ENCODE measurements at regions not wholly inside any gene's neighbourhood (a gene's known extent, or its start where the extent isn't known, plus 50 kb on each side); places are given as distances from the start of the nearest gene placed in this dataset.

- Histone ChIP-seq H3K9me3 (replicated peaks in 1 of 2; ENCODE audit: control insufficient read depth in 2 of 2, insufficient read depth in 1 of 2, low read depth in 1 of 2, low read length in 2 of 2) (no peaks in the 10 kb centered on the region), H2AFZ (ENCODE audit: low read length) (no peak overlapping the region), H3K27me3 (ENCODE audit: control insufficient read depth in 3 of 3, insufficient read depth in 3 of 3, low read depth in 1 of 3, low read length in 3 of 3) (peaks cover 0 to 3% (median 0%) of the 10 kb centered on the region in 3 experiments), H3K4me1 (ENCODE audit: control insufficient read depth in 2 of 2, insufficient read depth in 1 of 2, low read depth in 1 of 2, low read length in 2 of 2) (no peaks in the 10 kb centered on the region), H3K4me3 (ENCODE audit: low read length in 2 of 2) (no peak overlapping the region), H2BK5ac (ENCODE audit: low read length) (no peak overlapping the region), H3K23ac (ENCODE audit: low read depth, low read length, poor library complexity) (no peak overlapping the region), H3K79me1 (ENCODE audit: low read depth, low read length) (no peaks in the 10 kb centered on the region), H2BK12ac (ENCODE audit: low read length) (no peak overlapping the region), H2AK5ac (ENCODE audit: low read depth, low read length) (no peak overlapping the region), H3K18ac (ENCODE audit: low read length) (no peak overlapping the region), H2BK15ac (ENCODE audit: low read length) (no peak overlapping the region), H2BK120ac (ENCODE audit: low read depth, low read length) (no peak overlapping the region), H4K91ac (ENCODE audit: low read depth, low read length, poor library complexity) (no peak overlapping the region), H4K8ac (ENCODE audit: low read depth, low read length) (no peak overlapping the region), H3K4me2 (ENCODE audit: insufficient read depth, low read length, poor library complexity, severe bottlenecking) (no peak overlapping the region), H3K14ac (ENCODE audit: low read length) (no peak overlapping the region), H3K4ac (ENCODE audit: low read length) (no peak overlapping the region), H3K36me3 (replicated peaks in 1 of 2; ENCODE audit: control insufficient read depth in 2 of 2, insufficient read depth in 2 of 2, low read length in 2 of 2) (no peaks in the 10 kb centered on the region), H3K27ac (replicated peaks; ENCODE audit: low read length) (no peak overlapping the region), H3K9ac (ENCODE audit: low read depth, low read length, poor library complexity) (no peak overlapping the region)
- DNase-seq (ENCODE audit: low spot score): no peak
- no CpG with 5 or more reads among the region's 2 CpGs for WGBS, 2 donors (ENCODE audit: extremely low coverage in 2 of 2, insufficient read length in 2 of 2, insufficient replicate concordance in 1 of 2)
Observed at GRCh38 chr9:89807682-89808075, 202.9 kb downstream of the GADD45G start.

- H3K4me1 ChIP-seq (ENCODE audit: control insufficient read depth in 2 of 2, insufficient read depth in 1 of 2, low read depth in 1 of 2, low read length in 2 of 2): no peaks in the 10 kb centered on the region
- no peak overlapping the region for H4K8ac ChIP-seq (ENCODE audit: low read depth, low read length)
- H3K4ac ChIP-seq (ENCODE audit: low read length): no peak overlapping the region
- no peak overlapping the region for H2BK120ac ChIP-seq (ENCODE audit: low read depth, low read length)
- no peak overlapping the region for H3K9ac ChIP-seq (ENCODE audit: low read depth, low read length, poor library complexity)
- H2AK5ac ChIP-seq (ENCODE audit: low read depth, low read length): no peak overlapping the region
- H3K79me1 ChIP-seq (ENCODE audit: low read depth, low read length): no peaks in the 10 kb centered on the region
- no peak overlapping the region for H3K4me3 ChIP-seq (ENCODE audit: low read length in 2 of 2)
- H3K36me3 ChIP-seq (replicated peaks in 1 of 2; ENCODE audit: control insufficient read depth in 2 of 2, insufficient read depth in 2 of 2, low read length in 2 of 2): no peaks in the 10 kb centered on the region
- no peaks in the 10 kb centered on the region for H3K9me3 ChIP-seq (replicated peaks in 1 of 2; ENCODE audit: control insufficient read depth in 2 of 2, insufficient read depth in 1 of 2, low read depth in 1 of 2, low read length in 2 of 2)
- no peak overlapping the region for H4K91ac ChIP-seq (ENCODE audit: low read depth, low read length, poor library complexity)
- H3K23ac ChIP-seq (ENCODE audit: low read depth, low read length, poor library complexity): no peak overlapping the region
- no peak overlapping the region for H2BK12ac ChIP-seq (ENCODE audit: low read length)
- no peak overlapping the region for H2BK5ac ChIP-seq (ENCODE audit: low read length)
- H3K14ac ChIP-seq (ENCODE audit: low read length): no peak overlapping the region
- H3K27ac ChIP-seq (replicated peaks; ENCODE audit: low read length): no peak overlapping the region
- WGBS, 2 donors (ENCODE audit: extremely low coverage in 2 of 2, insufficient read length in 2 of 2, insufficient replicate concordance in 1 of 2): no CpG with 5 or more reads among the region's 13 CpGs
- H2AFZ ChIP-seq (ENCODE audit: low read length): no peak overlapping the region
- peak overlapping the region; percentile 17 for H3K18ac ChIP-seq (ENCODE audit: low read length)
- no peaks in the 10 kb centered on the region for H3K27me3 ChIP-seq (ENCODE audit: control insufficient read depth in 3 of 3, insufficient read depth in 3 of 3, low read depth in 1 of 3, low read length in 3 of 3)
- no peak overlapping the region for H3K4me2 ChIP-seq (ENCODE audit: insufficient read depth, low read length, poor library complexity, severe bottlenecking)
- H2BK15ac ChIP-seq (ENCODE audit: low read length): no peak overlapping the region
- DNase-seq (ENCODE audit: low spot score): no peak
Observed at GRCh38 chr9:89808076-89808755, 203.4 kb downstream of the GADD45G start.

DNA sequence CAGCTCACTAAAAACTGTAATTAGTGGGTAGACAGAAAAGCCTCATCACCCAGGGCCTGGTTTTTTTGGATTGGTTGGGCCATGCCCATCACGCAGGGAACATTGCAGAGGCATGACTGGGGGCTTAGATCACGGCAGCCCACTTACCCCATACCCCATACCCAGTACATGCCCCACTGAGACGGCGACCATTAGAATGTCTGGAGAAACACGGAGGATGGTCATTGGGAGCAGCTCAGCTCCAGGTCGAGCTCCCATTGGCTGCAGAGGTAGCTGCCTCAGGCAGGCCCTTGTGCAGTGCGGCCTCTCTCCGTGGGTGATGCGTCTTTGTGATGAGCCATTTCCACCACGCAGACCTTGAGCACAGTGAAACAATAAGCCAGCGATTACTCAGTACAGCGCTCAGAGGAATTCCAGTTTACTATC lies 204.0 kb downstream of the GADD45G start:
- Histone ChIP-seq H2AK5ac (ENCODE audit: low read depth, low read length) (no peak overlapping the region), H3K79me1 (ENCODE audit: low read depth, low read length) (no peaks in the 10 kb centered on the region), H3K4me1 (ENCODE audit: control insufficient read depth in 2 of 2, insufficient read depth in 1 of 2, low read depth in 1 of 2, low read length in 2 of 2) (no peaks in the 10 kb centered on the region), H2AFZ (ENCODE audit: low read length) (no peak overlapping the region), H4K91ac (ENCODE audit: low read depth, low read length, poor library complexity) (no peak overlapping the region), H2BK5ac (ENCODE audit: low read length) (no peak overlapping the region), H3K4me3 (ENCODE audit: low read length in 2 of 2) (no peak overlapping the region), H3K4me2 (ENCODE audit: insufficient read depth, low read length, poor library complexity, severe bottlenecking) (no peak overlapping the region), H4K8ac (ENCODE audit: low read depth, low read length) (no peak overlapping the region), H3K4ac (ENCODE audit: low read length) (no peak overlapping the region), H2BK15ac (ENCODE audit: low read length) (no peak overlapping the region), H3K27ac (replicated peaks; ENCODE audit: low read length) (no peak overlapping the region), H3K18ac (ENCODE audit: low read length) (peak overlapping the region; percentile 7), H2BK120ac (ENCODE audit: low read depth, low read length) (no peak overlapping the region), H3K23ac (ENCODE audit: low read depth, low read length, poor library complexity) (no peak overlapping the region), H3K27me3 (ENCODE audit: control insufficient read depth in 3 of 3, insufficient read depth in 3 of 3, low read depth in 1 of 3, low read length in 3 of 3) (peaks cover 0 to 3% (median 0%) of the 10 kb centered on the region in 3 experiments), H3K9ac (ENCODE audit: low read depth, low read length, poor library complexity) (no peak overlapping the region), H3K36me3 (replicated peaks in 1 of 2; ENCODE audit: control insufficient read depth in 2 of 2, insufficient read depth in 2 of 2, low read length in 2 of 2) (no peaks in the 10 kb centered on the region), H2BK12ac (ENCODE audit: low read length) (no peak overlapping the region), H3K9me3 (replicated peaks in 1 of 2; ENCODE audit: control insufficient read depth in 2 of 2, insufficient read depth in 1 of 2, low read depth in 1 of 2, low read length in 2 of 2) (no peaks in the 10 kb centered on the region), H3K14ac (ENCODE audit: low read length) (no peak overlapping the region)
- no peak for DNase-seq (ENCODE audit: low spot score)
- no CpG with 5 or more reads among the region's 12 CpGs for WGBS, 2 donors (ENCODE audit: extremely low coverage in 2 of 2, insufficient read length in 2 of 2, insufficient replicate concordance in 1 of 2)

DNA sequence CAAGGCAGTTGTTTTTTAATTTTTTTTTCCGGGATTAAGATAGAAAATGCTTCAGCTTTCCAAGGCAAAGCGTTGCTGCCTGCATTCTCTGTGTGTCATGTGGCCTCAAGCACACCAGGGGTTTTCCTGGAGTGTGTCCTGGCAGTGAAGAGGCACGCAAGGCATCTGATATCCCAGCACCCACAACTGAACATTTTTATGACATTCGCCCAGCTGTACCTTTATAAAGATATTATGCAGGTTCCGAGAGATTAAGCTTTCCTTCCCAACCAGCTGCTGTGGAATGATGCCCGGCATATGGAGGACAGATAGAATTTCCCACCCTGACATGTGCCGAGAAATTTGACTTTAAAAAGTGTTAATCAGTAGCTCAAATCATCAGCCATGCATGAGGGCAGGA lies 205.6 kb downstream of the GADD45G start:
- Histone ChIP-seq H2AK5ac (ENCODE audit: low read depth, low read length) (no peak overlapping the region), H3K27me3 (ENCODE audit: control insufficient read depth in 3 of 3, insufficient read depth in 3 of 3, low read depth in 1 of 3, low read length in 3 of 3) (peaks cover 0 to 7% (median 2%) of the 10 kb centered on the region in 3 experiments), H2BK12ac (ENCODE audit: low read length) (no peak overlapping the region), H2AFZ (ENCODE audit: low read length) (no peak overlapping the region), H3K27ac (replicated peaks; ENCODE audit: low read length) (no peak overlapping the region), H2BK5ac (ENCODE audit: low read length) (no peak overlapping the region), H3K4me2 (ENCODE audit: insufficient read depth, low read length, poor library complexity, severe bottlenecking) (no peak overlapping the region), H3K4ac (ENCODE audit: low read length) (no peak overlapping the region), H3K4me3 (ENCODE audit: low read length in 2 of 2) (no peak overlapping the region), H3K14ac (ENCODE audit: low read length) (no peak overlapping the region), H4K8ac (ENCODE audit: low read depth, low read length) (no peak overlapping the region), H3K23ac (ENCODE audit: low read depth, low read length, poor library complexity) (no peak overlapping the region), H3K9ac (ENCODE audit: low read depth, low read length, poor library complexity) (no peak overlapping the region), H2BK15ac (ENCODE audit: low read length) (no peak overlapping the region), H3K18ac (ENCODE audit: low read length) (no peak overlapping the region), H2BK120ac (ENCODE audit: low read depth, low read length) (no peak overlapping the region), H3K4me1 (ENCODE audit: control insufficient read depth in 2 of 2, insufficient read depth in 1 of 2, low read depth in 1 of 2, low read length in 2 of 2) (no peaks in the 10 kb centered on the region), H3K36me3 (replicated peaks in 1 of 2; ENCODE audit: control insufficient read depth in 2 of 2, insufficient read depth in 2 of 2, low read length in 2 of 2) (no peaks in the 10 kb centered on the region), H4K91ac (ENCODE audit: low read depth, low read length, poor library complexity) (no peak overlapping the region), H3K79me1 (ENCODE audit: low read depth, low read length) (no peaks in the 10 kb centered on the region), H3K9me3 (replicated peaks in 1 of 2; ENCODE audit: control insufficient read depth in 2 of 2, insufficient read depth in 1 of 2, low read depth in 1 of 2, low read length in 2 of 2) (no peaks in the 10 kb centered on the region)
- no CpG with 5 or more reads among the region's 7 CpGs for WGBS, 2 donors (ENCODE audit: extremely low coverage in 2 of 2, insufficient read length in 2 of 2, insufficient replicate concordance in 1 of 2)
- no peak for DNase-seq (ENCODE audit: low spot score)

Data from neuronal stem cell (in vitro differentiated cells).